ENCODE measurements at regions not wholly inside any gene's neighbourhood (a gene's known extent, or its start where the extent isn't known, plus 50 kb on each side); places are given as distances from the start of the nearest gene placed in this dataset.
A peak's percentile ranks its signal among the peaks of the same experiment; 100 is the strongest.

DNA sequence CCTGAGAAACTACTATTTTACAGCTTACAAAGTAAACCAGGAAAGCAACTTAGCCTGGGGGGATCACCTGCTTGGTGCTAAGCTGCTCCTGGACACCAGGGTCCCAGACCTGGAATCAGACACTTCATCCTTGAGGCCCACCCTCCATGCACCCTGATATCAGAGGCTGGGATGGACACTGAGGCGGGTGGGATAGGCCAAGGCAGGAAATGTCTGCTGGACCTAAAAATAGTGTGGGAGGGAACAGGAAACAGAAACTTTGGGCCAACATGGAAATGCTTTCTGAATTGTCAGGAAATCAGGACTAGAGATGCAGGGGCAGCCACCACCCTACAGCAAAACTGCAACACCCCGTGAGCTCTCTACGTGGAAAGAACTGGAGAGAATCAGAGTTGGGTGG lies 101.5 kb upstream of the PODXL start:
- Histone ChIP-seq H3K27me3 (no peaks in the 10 kb centered on the region), H3K27ac (no peak overlapping the region), H3K4me1 (no peaks in the 10 kb centered on the region), H3K9me3 (no peaks in the 10 kb centered on the region), H3K4me3 (no peak overlapping the region), H3K36me3 (no peaks in the 10 kb centered on the region)
- intact Hi-C loops (cut with DNase I), result no loop called here
- TF ChIP-seq, protein P1, sequence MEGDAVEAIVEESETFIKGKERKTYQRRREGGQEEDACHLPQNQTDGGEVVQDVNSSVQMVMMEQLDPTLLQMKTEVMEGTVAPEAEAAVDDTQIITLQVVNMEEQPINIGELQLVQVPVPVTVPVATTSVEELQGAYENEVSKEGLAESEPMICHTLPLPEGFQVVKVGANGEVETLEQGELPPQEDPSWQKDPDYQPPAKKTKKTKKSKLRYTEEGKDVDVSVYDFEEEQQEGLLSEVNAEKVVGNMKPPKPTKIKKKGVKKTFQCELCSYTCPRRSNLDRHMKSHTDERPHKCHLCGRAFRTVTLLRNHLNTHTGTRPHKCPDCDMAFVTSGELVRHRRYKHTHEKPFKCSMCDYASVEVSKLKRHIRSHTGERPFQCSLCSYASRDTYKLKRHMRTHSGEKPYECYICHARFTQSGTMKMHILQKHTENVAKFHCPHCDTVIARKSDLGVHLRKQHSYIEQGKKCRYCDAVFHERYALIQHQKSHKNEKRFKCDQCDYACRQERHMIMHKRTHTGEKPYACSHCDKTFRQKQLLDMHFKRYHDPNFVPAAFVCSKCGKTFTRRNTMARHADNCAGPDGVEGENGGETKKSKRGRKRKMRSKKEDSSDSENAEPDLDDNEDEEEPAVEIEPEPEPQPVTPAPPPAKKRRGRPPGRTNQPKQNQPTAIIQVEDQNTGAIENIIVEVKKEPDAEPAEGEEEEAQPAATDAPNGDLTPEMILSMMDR (IDR thresholded peaks at IDR 0.05), result no peak
- peak in 1 of 2 donors; percentile 45 for DNase-seq (ENCODE audit: low spot score in 2 of 2)

DNA sequence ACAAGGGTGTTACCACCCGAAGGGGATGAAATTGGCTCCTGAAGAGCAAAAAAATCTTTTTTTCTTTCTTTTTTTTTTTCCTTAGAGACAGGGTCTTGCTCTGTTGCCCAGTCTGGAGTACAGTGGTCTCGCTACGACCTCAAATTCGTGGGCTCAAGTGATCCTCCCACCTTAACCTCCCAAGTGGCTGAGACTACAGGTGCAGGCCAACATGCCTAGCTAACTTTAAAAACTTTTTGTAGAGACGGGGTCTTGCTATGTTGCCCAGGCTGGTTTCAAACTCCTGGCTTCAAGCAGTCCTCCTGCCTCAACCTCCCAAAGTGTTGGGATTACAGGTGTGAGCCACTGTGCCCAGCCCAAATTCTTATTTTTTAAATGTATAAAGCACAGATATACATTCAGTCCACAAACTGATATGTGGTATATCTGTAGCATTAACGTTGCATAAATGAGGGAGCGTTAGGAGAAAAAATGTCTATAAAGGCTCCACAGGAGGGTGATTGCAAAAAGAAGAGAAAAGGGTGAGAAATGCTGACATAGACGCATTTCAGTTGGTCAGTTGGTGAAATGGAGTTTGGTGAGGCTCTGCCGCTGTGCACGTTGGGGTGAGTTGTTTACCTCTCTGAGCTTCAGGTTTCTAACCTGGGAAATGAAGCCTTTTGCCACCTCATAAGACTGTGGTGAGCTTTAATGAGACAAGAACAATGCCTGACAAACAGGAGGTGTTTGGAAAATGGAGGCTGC lies 100.7 kb upstream of the PODXL start:
- intact Hi-C loops (cut with DNase I), result no loop called here
- TF ChIP-seq, protein P1 (IDR thresholded peaks at IDR 0.05), result no peak
- H3K27me3 ChIP-seq, result no peaks in the 10 kb centered on the region
- no peaks in the 10 kb centered on the region for H3K36me3 ChIP-seq
- no peaks in the 10 kb centered on the region for H3K9me3 ChIP-seq
- H3K4me1 ChIP-seq, result no peaks in the 10 kb centered on the region
- no peak for DNase-seq (ENCODE audit: low spot score in 2 of 2)
- no peak overlapping the region for H3K27ac ChIP-seq
- no peak overlapping the region for H3K4me3 ChIP-seq

DNA sequence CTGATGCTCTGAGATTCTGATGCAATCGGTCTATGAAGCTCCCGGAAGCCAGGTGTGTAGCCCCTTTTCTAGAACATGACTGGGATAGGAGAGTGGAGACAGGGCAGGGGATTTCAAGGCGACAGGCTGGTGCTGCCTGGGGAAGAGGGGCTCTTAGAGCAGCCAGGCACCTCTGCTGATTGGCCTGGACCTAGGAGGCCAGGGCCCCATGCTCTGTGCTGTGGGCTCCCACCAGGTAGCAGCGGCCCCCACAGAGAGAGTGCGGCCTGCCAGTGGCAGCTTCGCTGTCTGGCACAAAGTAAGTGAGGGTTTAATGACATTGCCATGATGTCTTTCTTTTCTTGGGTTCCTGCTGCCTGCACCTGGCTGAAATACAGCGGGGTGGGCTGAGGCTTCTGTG lies 99.4 kb upstream of the PODXL start:
- intact Hi-C loops (cut with DNase I), result no loop called here
- H3K9me3 ChIP-seq, result no peaks in the 10 kb centered on the region
- H3K27ac ChIP-seq, result no peak overlapping the region
- no peaks in the 10 kb centered on the region for H3K4me1 ChIP-seq
- DNase-seq (ENCODE audit: low spot score in 2 of 2), result no peak
- H3K4me3 ChIP-seq, result no peak overlapping the region
- H3K27me3 ChIP-seq, result no peaks in the 10 kb centered on the region
- no peaks in the 10 kb centered on the region for H3K36me3 ChIP-seq
- TF ChIP-seq, protein P1 (IDR thresholded peaks at IDR 0.05), result no peak

DNA sequence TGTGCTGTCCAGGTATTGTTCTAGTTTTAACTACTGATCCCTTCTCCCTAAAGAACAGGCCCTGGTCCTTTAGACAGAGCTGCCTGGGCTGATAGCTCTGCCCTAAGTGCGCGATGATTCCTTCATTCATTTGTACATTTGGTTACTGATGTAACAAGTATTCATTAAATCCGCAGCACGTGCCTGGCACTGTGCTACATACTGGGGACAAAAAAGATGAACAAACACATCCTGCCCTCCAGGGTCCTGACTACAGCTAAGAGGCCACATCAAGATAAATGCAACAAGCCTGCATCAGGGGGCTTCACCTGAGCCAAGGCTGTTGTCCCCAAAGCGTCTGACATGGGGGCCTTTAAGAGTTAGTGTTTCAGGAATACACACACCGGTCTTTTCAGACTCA lies 99.0 kb upstream of the PODXL start:
- no peak for DNase-seq (ENCODE audit: low spot score in 2 of 2)

DNA sequence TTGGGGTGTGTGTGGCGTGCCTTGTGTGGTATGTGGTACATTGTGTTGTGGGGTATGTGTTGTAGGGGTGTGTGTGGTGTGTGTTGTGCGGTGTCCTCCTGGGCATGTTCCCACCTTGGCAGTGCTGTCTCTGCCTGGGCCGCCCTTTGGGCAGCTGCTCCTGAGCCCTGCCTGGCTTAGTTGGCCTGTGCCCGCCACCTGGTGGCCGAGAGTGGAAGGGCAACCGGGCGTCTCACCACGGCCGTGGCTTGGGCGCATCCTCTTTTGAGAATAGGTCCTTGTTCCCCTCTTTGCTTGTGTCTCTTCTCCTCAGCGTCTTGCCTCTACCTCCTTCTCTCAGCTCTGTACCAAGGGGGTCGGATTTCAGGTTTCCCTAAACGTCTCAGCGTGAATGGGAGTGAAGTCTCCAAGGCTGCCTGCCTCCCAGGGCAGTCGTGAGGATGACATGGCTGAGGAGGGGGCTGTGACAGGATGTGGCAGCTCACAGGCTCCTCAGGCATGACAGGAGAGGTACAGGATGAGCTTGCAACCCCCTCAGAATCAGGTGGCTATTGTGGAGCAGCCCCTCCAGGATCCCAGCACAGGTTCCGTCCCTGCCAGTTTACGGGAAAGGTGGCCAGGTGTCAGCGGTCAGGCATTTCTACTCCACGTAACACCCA lies 98.4 kb upstream of the PODXL start:
- intact Hi-C loops (cut with DNase I), result loop anchor here (1.0 kb wide), 1 partner anchor 146 kb away; no protein-coding TSS in a partner anchor

More for the DNA sequence above, 99.0 kb upstream of the PODXL start:
- Histone ChIP-seq H3K9me3 (no peaks in the 10 kb centered on the region), H3K27me3 (no peaks in the 10 kb centered on the region), H3K4me1 (no peaks in the 10 kb centered on the region), H3K4me3 (no peak overlapping the region), H3K27ac (no peak overlapping the region), H3K36me3 (no peaks in the 10 kb centered on the region)
- intact Hi-C loops (cut with DNase I), result no loop called here
- TF ChIP-seq, protein P1 (IDR thresholded peaks at IDR 0.05), result no peak

More for the DNA sequence above, 98.4 kb upstream of the PODXL start:
- no peak overlapping the region for H3K4me3 ChIP-seq
- H3K36me3 ChIP-seq, result no peaks in the 10 kb centered on the region
- DNase-seq (ENCODE audit: low spot score in 2 of 2), result peak; percentile 27 to 88
- H3K9me3 ChIP-seq, result no peaks in the 10 kb centered on the region
- TF ChIP-seq, protein P1 (IDR thresholded peaks at IDR 0.05), result peak; percentile 89 to 92 (median 90)
- no peak overlapping the region for H3K27ac ChIP-seq
- no peaks in the 10 kb centered on the region for H3K4me1 ChIP-seq
- no peaks in the 10 kb centered on the region for H3K27me3 ChIP-seq
